Ectodermal cell (in vitro differentiated cells): ENCODE measurements at regions not wholly inside any gene's neighbourhood (a gene's known extent, or its start where the extent isn't known, plus 50 kb on each side); places are given as distances from the start of the nearest gene placed in this dataset.

Source experiments
- H3K27ac ChIP-seq: 2 replicates; pipeline ENCODE4 v1.7.0; 2013; ENCODE audit warnings: mild to moderate bottlenecking, low read depth, low read length; ENCODE audit not compliant: insufficient read depth, poor library complexity, severe bottlenecking
- H3K27me3 ChIP-seq: 2 replicates; pipeline ENCODE4 v1.7.0; 2013; ENCODE audit warnings: mild to moderate bottlenecking, low read length; ENCODE audit not compliant: insufficient read depth, control insufficient read depth, poor library complexity, severe bottlenecking
- H3K36me3 ChIP-seq: one replicate; pipeline ENCODE4 v1.7.0; 2013; ENCODE audit warnings: low read length; ENCODE audit not compliant: control insufficient read depth, insufficient read depth
- H3K4me1 ChIP-seq: one replicate; pipeline ENCODE4 v1.7.0; 2013; ENCODE audit warnings: low read length; ENCODE audit not compliant: control insufficient read depth, insufficient read depth
- H3K4me3 ChIP-seq: 2 replicates; pipeline ENCODE4 v1.7.0; 2013; ENCODE audit warnings: low read depth, low read length, control low read depth; ENCODE audit not compliant: insufficient read depth
- H3K9me3 ChIP-seq: 2 replicates; pipeline ENCODE4 v1.7.0; 2013; ENCODE audit warnings: mild to moderate bottlenecking, low read length, moderate library complexity; ENCODE audit not compliant: control insufficient read depth
- WGBS, 2 experiments: methylation state at CpG; one replicate each; pipeline ENCODE4 v1.1.7; 2013; ENCODE audit warnings: missing lambda C conversion rate in 2 of 2; 5-methylcytosine and 5-hydroxymethylcytosine counted together

DNA sequence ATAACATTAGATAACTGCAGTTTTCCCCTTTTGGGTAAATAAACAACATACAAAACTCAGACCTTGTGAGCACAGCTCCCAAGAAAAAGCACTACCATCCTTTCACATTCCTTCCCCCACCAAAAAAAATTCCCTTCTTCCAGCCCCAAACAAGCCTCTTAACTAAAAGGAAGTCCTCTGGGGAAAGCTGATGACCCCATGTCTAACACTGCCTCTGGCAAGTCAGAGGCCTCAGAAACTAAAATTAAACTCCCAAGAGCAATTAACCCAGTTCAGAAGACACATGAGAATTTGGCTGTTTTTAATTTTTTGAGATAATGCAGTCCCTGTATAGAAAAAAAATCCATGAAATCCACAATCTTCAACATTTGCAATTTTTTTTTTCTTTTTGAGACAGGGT lies 127.7 kb downstream of the SPTSSA start:
- H3K4me3 ChIP-seq: no peak overlapping the region
- no peaks in the 10 kb centered on the region for H3K27me3 ChIP-seq
- no peaks in the 10 kb centered on the region for H3K4me1 ChIP-seq
- H3K9me3 ChIP-seq: no peaks in the 10 kb centered on the region
- no peaks in the 10 kb centered on the region for H3K36me3 ChIP-seq
- no peak overlapping the region for H3K27ac ChIP-seq

- WGBS, 2 experiments: 59 to 65% methylated on average over 9 of the region's 9 CpGs
- H3K4me3 ChIP-seq: no peak overlapping the region
Measured at GRCh38 chr14:34331728-34332623, 130.1 kb downstream of the SPTSSA start.

DNA sequence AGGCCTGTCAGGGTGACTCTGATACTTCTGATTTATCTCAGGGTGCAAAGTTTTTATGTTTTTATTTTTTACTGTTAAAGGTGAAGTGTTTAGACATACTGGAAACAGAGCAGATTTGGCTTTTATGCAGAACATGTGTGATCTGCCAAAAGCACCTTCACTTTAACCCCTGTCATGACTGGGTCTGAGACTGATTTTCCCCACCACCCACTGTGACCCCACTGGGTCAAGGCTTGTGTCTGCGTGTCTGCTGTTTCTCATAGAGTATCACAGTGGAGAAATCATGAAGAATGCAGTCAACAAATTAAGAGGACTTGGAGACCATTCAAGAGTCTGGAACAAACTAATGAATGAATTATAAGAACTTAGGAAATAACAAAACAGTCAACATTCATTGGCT lies 131.2 kb downstream of the SPTSSA start:
- no peaks in the 10 kb centered on the region for H3K4me1 ChIP-seq
- no peaks in the 10 kb centered on the region for H3K36me3 ChIP-seq
- H3K9me3 ChIP-seq: no peaks in the 10 kb centered on the region
- H3K27ac ChIP-seq: no peak overlapping the region
- no peak overlapping the region for H3K4me3 ChIP-seq
- 0% methylated on average over 1 of the region's 1 CpG for WGBS, 2 experiments
- no peaks in the 10 kb centered on the region for H3K27me3 ChIP-seq

More at GRCh38 chr14:34331728-34332623, 130.1 kb downstream of the SPTSSA start:
- Histone ChIP-seq H3K4me1 (no peaks in the 10 kb centered on the region), H3K27ac (no peak overlapping the region), H3K27me3 (no peaks in the 10 kb centered on the region), H3K36me3 (no peaks in the 10 kb centered on the region), H3K9me3 (no peaks in the 10 kb centered on the region)

- Histone ChIP-seq H3K36me3 (no peaks in the 10 kb centered on the region), H3K27me3 (no peaks in the 10 kb centered on the region), H3K9me3 (no peaks in the 10 kb centered on the region), H3K27ac (no peak overlapping the region), H3K4me3 (no peak overlapping the region), H3K4me1 (no peaks in the 10 kb centered on the region)
- WGBS, 2 experiments: 100% methylated on average over 1 of the region's 1 CpG
Measured at GRCh38 chr14:34329301-34329700, 132.7 kb downstream of the SPTSSA start.

- Histone ChIP-seq H3K9me3 (no peaks in the 10 kb centered on the region), H3K4me3 (no peak overlapping the region), H3K27me3 (no peaks in the 10 kb centered on the region), H3K27ac (no peak overlapping the region), H3K36me3 (no peaks in the 10 kb centered on the region), H3K4me1 (no peaks in the 10 kb centered on the region)
- WGBS, 2 experiments: 92 to 93% methylated on average over 4 of the region's 4 CpGs
Measured at GRCh38 chr14:34328178-34328577, 133.9 kb downstream of the SPTSSA start.

DNA sequence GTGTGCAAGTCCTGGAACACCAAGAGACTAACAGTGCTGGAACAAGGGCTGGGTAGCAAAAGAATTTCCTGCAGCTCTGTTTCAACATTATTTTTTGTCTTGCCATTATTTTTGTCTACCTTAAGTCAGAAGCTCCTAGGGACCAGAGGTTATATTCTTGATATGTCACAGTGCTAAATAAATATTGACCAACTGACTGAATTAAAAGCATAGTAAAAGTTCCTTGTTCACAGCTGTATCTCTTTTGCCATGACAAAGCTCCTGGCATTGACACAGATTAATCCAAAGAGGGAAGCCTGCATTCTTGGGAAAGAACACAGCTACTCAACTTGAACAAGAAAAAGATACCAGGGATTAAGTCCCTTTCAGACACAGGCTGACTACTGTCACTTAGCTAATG lies 136.5 kb downstream of the SPTSSA start:
- Histone ChIP-seq H3K36me3 (no peaks in the 10 kb centered on the region), H3K4me3 (no peak overlapping the region), H3K27me3 (no peaks in the 10 kb centered on the region), H3K27ac (no peak overlapping the region), H3K4me1 (no peaks in the 10 kb centered on the region), H3K9me3 (no peaks in the 10 kb centered on the region)

DNA sequence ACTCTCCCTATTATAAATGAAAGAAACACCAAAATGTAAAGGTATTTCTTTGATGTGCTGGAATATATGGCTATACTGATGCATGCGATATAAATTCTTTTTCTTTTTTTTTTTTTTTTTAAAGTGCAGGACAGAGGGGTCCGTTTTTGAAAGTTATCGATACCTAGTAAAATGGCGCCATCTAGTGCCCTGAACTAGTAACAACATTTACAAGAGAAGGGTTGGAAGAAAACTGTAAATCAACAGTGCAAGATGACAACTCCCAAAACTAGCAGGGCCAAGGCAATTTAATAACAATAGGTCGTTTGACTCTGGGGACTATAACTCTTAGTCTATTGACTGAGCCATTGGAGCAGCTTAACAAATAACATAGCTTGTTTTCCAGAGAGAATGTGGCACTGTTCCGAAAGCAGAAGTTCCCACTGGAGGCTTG lies 137.7 kb downstream of the SPTSSA start:
- Histone ChIP-seq H3K4me3 (no peak overlapping the region), H3K27me3 (no peaks in the 10 kb centered on the region), H3K27ac (no peak overlapping the region), H3K36me3 (no peaks in the 10 kb centered on the region), H3K9me3 (no peaks in the 10 kb centered on the region), H3K4me1 (no peaks in the 10 kb centered on the region)
- WGBS, 2 experiments: 23 to 25% methylated on average over 6 of the region's 6 CpGs

DNA sequence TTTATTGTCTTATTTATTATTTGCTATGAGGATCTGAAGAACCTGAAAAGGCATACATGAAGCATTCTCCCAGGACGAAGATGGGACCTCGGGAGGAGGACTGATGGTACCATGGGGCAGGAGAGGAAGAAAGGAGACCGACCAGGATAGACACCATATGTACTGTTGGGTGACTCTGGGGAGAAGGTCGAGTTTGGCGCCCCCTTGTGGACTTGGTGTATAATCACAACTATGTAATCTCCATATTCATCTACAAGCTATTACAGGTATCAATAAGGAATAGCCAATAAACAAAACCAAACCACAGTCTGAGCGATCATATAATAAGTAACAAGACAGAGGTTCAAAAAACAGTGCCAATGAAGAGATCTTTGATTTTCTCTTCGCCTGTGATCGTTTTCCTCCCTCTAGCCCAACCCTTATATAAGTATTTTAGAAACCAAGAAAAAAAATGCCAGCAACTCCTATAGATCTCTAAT lies 139.1 kb downstream of the SPTSSA start:
- Histone ChIP-seq H3K4me3 (no peak overlapping the region), H3K4me1 (no peaks in the 10 kb centered on the region)

GRCh38 chr14:34319140-34319539 lies 142.9 kb downstream of the SPTSSA start:
- no peak overlapping the region for H3K27ac ChIP-seq
- H3K4me1 ChIP-seq: no peaks in the 10 kb centered on the region
- H3K36me3 ChIP-seq: no peaks in the 10 kb centered on the region
- H3K9me3 ChIP-seq: no peaks in the 10 kb centered on the region
- no peak overlapping the region for H3K4me3 ChIP-seq
- WGBS, 2 experiments: 93 to 99% methylated on average over 4 of the region's 4 CpGs
- no peaks in the 10 kb centered on the region for H3K27me3 ChIP-seq

More for the DNA sequence above, 139.1 kb downstream of the SPTSSA start:
- Histone ChIP-seq H3K27me3 (no peaks in the 10 kb centered on the region), H3K27ac (no peak overlapping the region), H3K9me3 (no peaks in the 10 kb centered on the region), H3K36me3 (no peaks in the 10 kb centered on the region)
- 60 to 78% methylated on average over 6 to 8 of the region's 8 CpGs for WGBS, 2 experiments

DNA sequence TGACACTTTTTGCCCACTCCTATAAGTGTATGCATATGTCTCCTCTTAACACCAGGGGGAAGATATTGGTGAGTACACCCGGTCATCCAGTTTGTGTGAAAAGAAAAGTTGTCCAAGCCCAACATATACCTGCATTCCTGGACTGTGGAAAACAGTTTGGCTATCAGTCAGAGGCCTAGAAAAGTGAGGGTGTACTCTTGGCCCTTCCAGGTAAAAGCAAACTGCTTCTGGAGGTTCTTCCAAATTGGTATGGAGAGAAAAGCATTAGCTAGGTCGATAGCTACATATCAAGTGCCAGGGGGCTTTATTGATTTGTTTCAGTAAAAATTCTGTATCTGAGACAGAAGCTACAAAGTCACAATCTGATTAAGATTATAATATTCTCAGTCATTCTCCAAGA lies 144.0 kb downstream of the SPTSSA start:
- Histone ChIP-seq H3K36me3 (no peaks in the 10 kb centered on the region), H3K27ac (no peak overlapping the region), H3K4me1 (no peaks in the 10 kb centered on the region), H3K4me3 (no peak overlapping the region), H3K27me3 (no peaks in the 10 kb centered on the region), H3K9me3 (no peaks in the 10 kb centered on the region)
- WGBS, 2 experiments: 76 to 81% methylated on average over 2 of the region's 2 CpGs
